Neuronal stem cell (in vitro differentiated cells): ENCODE measurements at regions not wholly inside any gene's neighbourhood (a gene's known extent, or its start where the extent isn't known, plus 50 kb on each side); places are given as distances from the start of the nearest gene placed in this dataset.

Experiments
- DNase-seq: peaks from one replicate; pipeline ENCODE4 v3.0.0-alpha.2; 2013; ENCODE audit warnings: low spot score
- H2AFZ ChIP-seq: one replicate; pipeline ENCODE4 v1.6.1; 2013; ENCODE audit warnings: mild to moderate bottlenecking, low read length, inconsistent platforms
- H2AK5ac ChIP-seq: 2 replicates; pipeline ENCODE4 v1.6.1; 2013; ENCODE audit warnings: low read depth, mild to moderate bottlenecking, inconsistent platforms, low read length, moderate library complexity, mixed read lengths
- H2BK120ac ChIP-seq: 2 replicates; pipeline ENCODE4 v1.6.1; 2013; ENCODE audit warnings: low read depth, mild to moderate bottlenecking, inconsistent platforms, low read length, moderate library complexity, mixed read lengths
- H2BK12ac ChIP-seq: one replicate; pipeline ENCODE4 v1.6.1; 2013; ENCODE audit warnings: low read length, inconsistent platforms
- H2BK15ac ChIP-seq: 2 replicates; pipeline ENCODE4 v1.6.1; 2013; ENCODE audit warnings: mild to moderate bottlenecking, low read length, inconsistent platforms, mixed read lengths
- H2BK5ac ChIP-seq: one replicate; pipeline ENCODE4 v1.6.1; 2013; ENCODE audit warnings: inconsistent platforms, mild to moderate bottlenecking, low read length, moderate library complexity
- H3K14ac ChIP-seq: one replicate; pipeline ENCODE4 v1.6.1; 2013; ENCODE audit warnings: low read length, inconsistent platforms
- H3K18ac ChIP-seq: 2 replicates; pipeline ENCODE4 v1.6.1; 2013; ENCODE audit warnings: low read length, inconsistent platforms
- H3K23ac ChIP-seq: 2 replicates; pipeline ENCODE4 v1.6.1; 2013; ENCODE audit warnings: low read depth, mild to moderate bottlenecking, mixed read lengths, low read length, inconsistent platforms; ENCODE audit not compliant: poor library complexity
- H3K27ac ChIP-seq: replicated peaks from 3 replicates; pipeline ENCODE4 v1.5.1; 2013; ENCODE audit warnings: low read length, inconsistent platforms
- H3K27me3 ChIP-seq, 3 experiments: 2 replicates each; pipeline ENCODE4 v1.6.1; 2013; ENCODE audit warnings: low read length in 3 of 3, mild to moderate bottlenecking in 2 of 3, inconsistent platforms in 1 of 3, low read depth in 1 of 3, mixed read lengths in 1 of 3, moderate library complexity in 1 of 3; ENCODE audit not compliant: control insufficient read depth in 3 of 3, insufficient read depth in 3 of 3
- H3K36me3 ChIP-seq, 2 donors: replicated peaks in 1 of 2; 2 replicates each; pipeline ENCODE4 v1.6.1; 2013; ENCODE audit warnings: low read length in 2 of 2; ENCODE audit not compliant: control insufficient read depth in 2 of 2, insufficient read depth in 2 of 2
- H3K4ac ChIP-seq: 2 replicates; pipeline ENCODE4 v1.6.1; 2013; ENCODE audit warnings: inconsistent platforms, mild to moderate bottlenecking, low read length, moderate library complexity
- H3K4me1 ChIP-seq, 2 donors: 1 replicate in 1 of 2; 2 replicates in 1 of 2; pipeline ENCODE4 v1.6.1; 2013; ENCODE audit warnings: low read length in 2 of 2, low read depth in 1 of 2; ENCODE audit not compliant: control insufficient read depth in 2 of 2, insufficient read depth in 1 of 2
- H3K4me2 ChIP-seq: one replicate; pipeline ENCODE4 v1.6.1; 2013; ENCODE audit warnings: mild to moderate bottlenecking, low read length, inconsistent platforms; ENCODE audit not compliant: insufficient read depth, poor library complexity, severe bottlenecking
- H3K4me3 ChIP-seq, 2 donors: 2 replicates each; pipeline ENCODE4 v1.5.1; 2013; ENCODE audit warnings: low read length in 2 of 2, mild to moderate bottlenecking in 2 of 2, inconsistent platforms in 1 of 2, moderate library complexity in 1 of 2
- H3K79me1 ChIP-seq: one replicate; pipeline ENCODE4 v1.6.1; 2013; ENCODE audit warnings: low read depth, mild to moderate bottlenecking, inconsistent platforms, low read length, moderate library complexity
- H3K9ac ChIP-seq: one replicate; pipeline ENCODE4 v1.6.1; 2013; ENCODE audit warnings: mild to moderate bottlenecking, low read depth, low read length, inconsistent platforms; ENCODE audit not compliant: poor library complexity
- H3K9me3 ChIP-seq, 2 donors: replicated peaks in 1 of 2; 2 replicates each; pipeline versions ENCODE3 to v1.6.1; 2013; ENCODE audit warnings: low read length in 2 of 2, mild to moderate bottlenecking in 2 of 2, inconsistent platforms in 1 of 2, low read depth in 1 of 2, mixed read lengths in 1 of 2, moderate library complexity in 1 of 2; ENCODE audit not compliant: control insufficient read depth in 2 of 2, insufficient read depth in 1 of 2
- H4K8ac ChIP-seq: one replicate; pipeline ENCODE4 v1.6.1; 2013; ENCODE audit warnings: low read depth, mild to moderate bottlenecking, inconsistent platforms, low read length, moderate library complexity
- H4K91ac ChIP-seq: one replicate; pipeline ENCODE4 v1.6.1; 2013; ENCODE audit warnings: low read length, low read depth, mild to moderate bottlenecking, inconsistent platforms; ENCODE audit not compliant: poor library complexity
- WGBS, 2 donors: extraction: QIAGEN DNeasy Blood & Tissue Kit; methylation state at CpG; one replicate each; pipeline ENCODE4 v1.1.7; 2013; ENCODE audit warnings: missing lambda C conversion rate in 2 of 2, mixed read lengths in 1 of 2; ENCODE audit not compliant: insufficient read length in 2 of 2, insufficient replicate concordance in 1 of 2; ENCODE audit errors: extremely low coverage in 2 of 2; 5-methylcytosine and 5-hydroxymethylcytosine counted together

- no peak overlapping the region for H3K9ac ChIP-seq
- H3K27ac ChIP-seq, result no peak overlapping the region
- no peak overlapping the region for H3K23ac ChIP-seq
- H3K79me1 ChIP-seq, result no peaks in the 10 kb centered on the region
- peaks cover 0 to 2% of the 10 kb centered on the region in 2 donors for H3K9me3 ChIP-seq
- no peaks in the 10 kb centered on the region for H3K36me3 ChIP-seq
- no peak overlapping the region for H3K14ac ChIP-seq
- H3K4me2 ChIP-seq, result no peak overlapping the region
- H3K18ac ChIP-seq, result no peak overlapping the region
- H2BK120ac ChIP-seq, result no peak overlapping the region
- no peak overlapping the region for H2AFZ ChIP-seq
- no peak overlapping the region for H3K4ac ChIP-seq
- no peak overlapping the region for H2BK15ac ChIP-seq
- H4K8ac ChIP-seq, result no peak overlapping the region
- H3K4me1 ChIP-seq, result peaks cover 0 to 2% of the 10 kb centered on the region in 2 donors
- no peak overlapping the region for H3K4me3 ChIP-seq
- DNase-seq, result no peak
- no peak overlapping the region for H2AK5ac ChIP-seq
- no peaks in the 10 kb centered on the region for H3K27me3 ChIP-seq
- no peak overlapping the region for H4K91ac ChIP-seq
- H2BK12ac ChIP-seq, result no peak overlapping the region
- no peak overlapping the region for H2BK5ac ChIP-seq
- no CpG with 5 or more reads among the region's 1 CpG for WGBS, 2 donors
Observed at GRCh38 chr6:147695819-147696218, 187.3 kb downstream of the SAMD5 start.

- H3K4me2 ChIP-seq, result no peak overlapping the region
- no peak overlapping the region for H3K14ac ChIP-seq
- H2AK5ac ChIP-seq, result no peak overlapping the region
- H4K8ac ChIP-seq, result no peak overlapping the region
- no CpG with 5 or more reads among the region's 2 CpGs for WGBS, 2 donors
- peaks cover 0 to 2% of the 10 kb centered on the region in 2 donors for H3K9me3 ChIP-seq
- H2AFZ ChIP-seq, result no peak overlapping the region
- H3K4me3 ChIP-seq, result no peak overlapping the region
- H3K36me3 ChIP-seq, result no peaks in the 10 kb centered on the region
- H2BK120ac ChIP-seq, result no peak overlapping the region
- no peaks in the 10 kb centered on the region for H3K4me1 ChIP-seq
- H3K27me3 ChIP-seq, result no peaks in the 10 kb centered on the region
- no peak overlapping the region for H3K18ac ChIP-seq
- no peak for DNase-seq
- no peak overlapping the region for H2BK12ac ChIP-seq
- no peak overlapping the region for H3K23ac ChIP-seq
- H2BK5ac ChIP-seq, result no peak overlapping the region
- no peak overlapping the region for H4K91ac ChIP-seq
- H2BK15ac ChIP-seq, result no peak overlapping the region
- no peak overlapping the region for H3K27ac ChIP-seq
- H3K4ac ChIP-seq, result no peak overlapping the region
- H3K79me1 ChIP-seq, result no peaks in the 10 kb centered on the region
- no peak overlapping the region for H3K9ac ChIP-seq
Observed at GRCh38 chr6:147699140-147699539, 190.7 kb downstream of the SAMD5 start.

- H2BK5ac ChIP-seq, result no peak overlapping the region
- no peak overlapping the region for H3K4me2 ChIP-seq
- H2AK5ac ChIP-seq, result no peak overlapping the region
- WGBS, 2 donors, result no CpG with 5 or more reads among the region's 4 CpGs
- no peaks in the 10 kb centered on the region for H3K4me1 ChIP-seq
- no peak overlapping the region for H3K4me3 ChIP-seq
- no peak overlapping the region for H2BK120ac ChIP-seq
- H3K14ac ChIP-seq, result no peak overlapping the region
- H2BK15ac ChIP-seq, result no peak overlapping the region
- no peaks in the 10 kb centered on the region for H3K36me3 ChIP-seq
- no peak for DNase-seq
- no peak overlapping the region for H3K4ac ChIP-seq
- H3K9ac ChIP-seq, result no peak overlapping the region
- no peaks in the 10 kb centered on the region for H3K27me3 ChIP-seq
- H3K79me1 ChIP-seq, result no peaks in the 10 kb centered on the region
- peaks cover 0 to 2% of the 10 kb centered on the region in 2 donors for H3K9me3 ChIP-seq
- no peak overlapping the region for H3K18ac ChIP-seq
- no peak overlapping the region for H2BK12ac ChIP-seq
- H4K91ac ChIP-seq, result no peak overlapping the region
- no peak overlapping the region for H3K23ac ChIP-seq
- no peak overlapping the region for H2AFZ ChIP-seq
- H3K27ac ChIP-seq, result no peak overlapping the region
- no peak overlapping the region for H4K8ac ChIP-seq
Observed at GRCh38 chr6:147699637-147700036, 191.1 kb downstream of the SAMD5 start.

- Histone ChIP-seq H3K9ac (no peak overlapping the region), H4K91ac (no peak overlapping the region), H2BK120ac (no peak overlapping the region), H4K8ac (no peak overlapping the region), H3K36me3 (no peaks in the 10 kb centered on the region), H2BK12ac (no peak overlapping the region), H2BK5ac (no peak overlapping the region), H3K27ac (no peak overlapping the region), H2BK15ac (no peak overlapping the region), H3K79me1 (no peaks in the 10 kb centered on the region), H3K27me3 (no peaks in the 10 kb centered on the region), H2AK5ac (no peak overlapping the region), H3K14ac (no peak overlapping the region), H3K4me1 (no peaks in the 10 kb centered on the region), H3K18ac (no peak overlapping the region), H2AFZ (no peak overlapping the region), H3K4me3 (no peak overlapping the region), H3K23ac (no peak overlapping the region), H3K4me2 (no peak overlapping the region), H3K9me3 (peaks cover 0 to 2% of the 10 kb centered on the region in 2 donors), H3K4ac (no peak overlapping the region)
- no peak for DNase-seq
- no CpG with 5 or more reads among the region's 5 CpGs for WGBS, 2 donors
Observed at GRCh38 chr6:147700436-147701209, 192.1 kb downstream of the SAMD5 start.
